K562 (cell line): ENCODE measurements at regions not wholly inside any gene's neighbourhood (a gene's known extent, or its start where the extent isn't known, plus 50 kb on each side); places are given as distances from the start of the nearest gene placed in this dataset.

ENCODE experiments used
- ATAC-seq: fragments of 200-7000 bp; cut with Tn5 transposase; 3 replicates; pipeline ENCODE4 v1.9.1; 2020; ENCODE audit warnings: moderate library complexity
- BruUV-seq: library from RNA; stranded (reverse); fragments of 400-500 nt; replicated peaks from 2 replicates; lab custom pipeline; 2021; lab: Mats Ljungman, UMichigan
- CTCF ChIA-PET: fragments of 300-600 bp; formaldehyde crosslinking; extraction: SDS; loops from one replicate; lab custom pipeline; 2021; ENCODE audit warnings: low intra/inter-chr PET ratio; lab: Yijun Ruan, JAX
- POLR2A ChIA-PET: fragments of 300-600, 350-650 bp; sonication (Branson Sonifier 250); formaldehyde crosslinking; extraction: SDS; loops from one replicate; lab custom pipeline; 2021; ENCODE audit warnings: antibody characterized with exemption, inconsistent platforms; lab: Yijun Ruan, JAX
- DNase-seq, 4 experiments: peaks; one replicate each; pipeline versions ENCODE4 v3.0.0 to v3.0.0-alpha.2; 2011 to 2018; ENCODE audit warnings: low spot score in 3 of 4, mixed read lengths in 3 of 4; ENCODE audit errors: extremely low read depth in 1 of 4
- FAIRE-seq: peaks from 2 replicates; lab custom pipeline; 2011; peaks lifted over from hg19 to GRCh38; lab: Jason Lieb, UNC
- H2AFZ ChIP-seq: 2 replicates; pipeline ENCODE4 v1.6.0; 2011; ENCODE audit warnings: low read depth, low read length, control low read depth, inconsistent platforms
- H3K27ac ChIP-seq: fragments of 200-600 bp; 3 replicates; pipeline ENCODE4 v1.8.0; 2011; ENCODE audit warnings: low read depth, mild to moderate bottlenecking, control low read depth, inconsistent platforms, low read length, moderate library complexity, mixed read lengths; ENCODE audit errors: extremely low read depth
- H3K27me3 ChIP-seq, 2 experiments: fragments of 300-600 bp in 1 of 2; 2 replicates in 1 of 2; 3 replicates in 1 of 2; pipeline versions ENCODE4 v1.6.0 to v1.8.0; 2011; ENCODE audit warnings: inconsistent platforms in 2 of 2, low read length in 2 of 2, mild to moderate bottlenecking in 1 of 2, mixed read lengths in 1 of 2, moderate library complexity in 1 of 2; ENCODE audit not compliant: control insufficient read depth in 2 of 2, insufficient read depth in 2 of 2
- H3K36me3 ChIP-seq: fragments of 300-600 bp; 3 replicates; pipeline ENCODE4 v1.8.0; 2011; ENCODE audit warnings: mild to moderate bottlenecking, low read length, inconsistent platforms; ENCODE audit not compliant: control insufficient read depth, insufficient read depth
- H3K4me1 ChIP-seq, 2 experiments: fragments of 200-600 bp in 1 of 2; replicated peaks in 1 of 2; 2 replicates in 1 of 2; 3 replicates in 1 of 2; pipeline versions ENCODE4 v1.5.1 to v1.8.0; 2011; ENCODE audit warnings: inconsistent platforms in 2 of 2, low read length in 2 of 2, mild to moderate bottlenecking in 1 of 2, mixed read lengths in 1 of 2, moderate library complexity in 1 of 2; ENCODE audit not compliant: control insufficient read depth in 2 of 2, insufficient read depth in 2 of 2
- H3K4me2 ChIP-seq: 2 replicates; pipeline ENCODE4 v1.6.1; 2011; ENCODE audit warnings: low read length, control low read depth, inconsistent platforms, mixed read lengths; ENCODE audit not compliant: insufficient read depth
- H3K4me3 ChIP-seq: fragments of 200-600 bp; sonication (generic), shearing (Covaris generic); 2 replicates; pipeline ENCODE4 v1.5.1; 2016; ENCODE audit warnings: control low read depth, inconsistent platforms
- H3K79me2 ChIP-seq: fragments of 200-600 bp; 3 replicates; pipeline ENCODE4 v1.8.0; 2011; ENCODE audit warnings: low read length, inconsistent platforms; ENCODE audit not compliant: control insufficient read depth, insufficient read depth
- H3K9ac ChIP-seq, 2 experiments: 2 replicates each; pipeline versions ENCODE4 v1.6.0 to v1.6.1; 2011; ENCODE audit warnings: low read depth in 2 of 2, low read length in 2 of 2, control low read depth in 1 of 2, inconsistent platforms in 1 of 2, mild to moderate bottlenecking in 1 of 2, mixed read lengths in 1 of 2; ENCODE audit not compliant: insufficient read depth in 1 of 2
- H3K9me1 ChIP-seq: one replicate; pipeline ENCODE4 v1.6.0; 2011; ENCODE audit warnings: inconsistent platforms, mild to moderate bottlenecking, low read length, moderate library complexity; ENCODE audit not compliant: control insufficient read depth, insufficient read depth
- H3K9me3 ChIP-seq: replicated peaks from 2 replicates; pipeline ENCODE4 v1.5.1; 2011; ENCODE audit warnings: low read depth, low read length, inconsistent platforms; ENCODE audit not compliant: control insufficient read depth, insufficient read depth
- H4K20me1 ChIP-seq: replicated peaks from 2 replicates; pipeline ENCODE4 v1.6.1; 2011; ENCODE audit warnings: low read length, inconsistent platforms, mixed read lengths; ENCODE audit not compliant: control insufficient read depth, insufficient read depth
- CBFA2T3 ChIP-seq: fragments of 450-650 bp; IDR thresholded peaks from 2 replicates; pipeline ENCODE4 v1.6.1; 2017
- ETV5 ChIP-seq: sonication (generic); formaldehyde crosslinking; IDR thresholded peaks from 2 replicates; pipeline ENCODE4 v1.4.0; 2020; ENCODE audit warnings: low read depth, mild to moderate bottlenecking, missing genetic modification reagents
- GABPA ChIP-seq: fragments of 200-800 bp; sonication (Bioruptor generic); conservative IDR thresholded peaks from 2 replicates; pipeline ENCODE4 v1.6.1; 2016; ENCODE audit warnings: low read depth, missing genetic modification characterization, missing compliant biosample characterization
- ILK ChIP-seq: fragments of 450-650 bp; IDR thresholded peaks from 2 replicates; pipeline ENCODE4 v1.6.1; 2016; ENCODE audit warnings: missing genetic modification characterization, low read depth, mild to moderate bottlenecking, missing compliant biosample characterization, moderate library complexity, borderline replicate concordance
- KDM4B ChIP-seq, 2 experiments: fragments of 450-650 bp in 1 of 2; sonication (generic) in 1 of 2; IDR thresholded peaks; 2 replicates each; pipeline ENCODE4 v1.6.1; 2016 to 2017; ENCODE audit warnings: borderline replicate concordance in 2 of 2, antibody characterized with exemption in 1 of 2, low read depth in 1 of 2, mild to moderate bottlenecking in 1 of 2
- NCOA6 ChIP-seq: fragments of 450-650 bp; IDR thresholded peaks from 2 replicates; pipeline ENCODE4 v1.6.1; 2017; ENCODE audit warnings: mild to moderate bottlenecking
- NFE2L1 ChIP-seq: fragments of 450-650 bp; IDR thresholded peaks from 2 replicates; pipeline ENCODE4 v1.6.1; 2016; ENCODE audit warnings: missing genetic modification characterization, low read depth, mild to moderate bottlenecking, missing compliant biosample characterization, moderate library complexity, borderline replicate concordance
- RB1 ChIP-seq: fragments of 450-650 bp; IDR thresholded peaks from 2 replicates; pipeline ENCODE4 v1.6.1; 2017; ENCODE audit warnings: low read depth, mild to moderate bottlenecking
- SMARCA4 ChIP-seq: fragments of 450-650 bp; IDR thresholded peaks from 2 replicates; pipeline ENCODE4 v1.6.1; 2016
- XRCC5 ChIP-seq: fragments of 200-400 bp; formaldehyde crosslinking; IDR thresholded peaks from 2 replicates; pipeline ENCODE4 v1.6.1; 2017; ENCODE audit warnings: low read depth, mild to moderate bottlenecking, low read length
- ZBTB17 ChIP-seq: fragments of 450-650 bp; formaldehyde crosslinking; IDR thresholded peaks from 2 replicates; pipeline ENCODE4 v1.4.0; 2020; ENCODE audit warnings: mild to moderate bottlenecking
- ZFP1 ChIP-seq: fragments of 450-650 bp; formaldehyde crosslinking; IDR thresholded peaks from 2 replicates; pipeline ENCODE4 v1.4.0; 2020; ENCODE audit warnings: mild to moderate bottlenecking, mixed read lengths
- ZNF57 ChIP-seq: fragments of 450-650 bp; formaldehyde crosslinking; IDR thresholded peaks from 2 replicates; pipeline ENCODE4 v1.4.0; 2020; ENCODE audit warnings: mild to moderate bottlenecking, moderate library complexity
- WGBS: fragments of 100-300 bp; shearing (Covaris generic); methylation state at CpG from one replicate; pipeline ENCODE4 v1.1.6; 2016; ENCODE audit warnings: low coverage, mixed read lengths; ENCODE audit not compliant: insufficient coverage; ENCODE audit errors: missing lambda C conversion rate; 5-methylcytosine and 5-hydroxymethylcytosine counted together
- in situ Hi-C: fragments of 300-500 bp; cut with MboI; formaldehyde crosslinking; loops from 4 replicates; pipeline ENCODE4 v1.15.0; 2018; ENCODE audit warnings: inconsistent platforms, mixed read lengths
- intact Hi-C: fragments of 100-400 bp; cut with micrococcal nuclease; formaldehyde crosslinking; loops from 2 replicates; pipeline ENCODE4 v1.14.2; 2022
- TF ChIP-seq, protein P1 (sequence below): fragments of 450-650 bp; IDR thresholded peaks from 2 replicates; pipeline ENCODE4 v1.6.1; 2016
- TF ChIP-seq, protein P2 (sequence below): fragments of 200-800 bp; sonication (Bioruptor generic); IDR thresholded peaks from 2 replicates; pipeline ENCODE4 v1.6.1; 2017; ENCODE audit warnings: missing genetic modification characterization, missing compliant biosample characterization

- TF ChIP-seq KDM4B (IDR thresholded peaks at IDR 0.05; ENCODE audit: borderline replicate concordance in 2 of 2, low read depth in 1 of 2) (no peak), ILK (tag) (no peak), XRCC5 (no peak), CBFA2T3 (no peak)
- TF ChIP-seq, protein P1, sequence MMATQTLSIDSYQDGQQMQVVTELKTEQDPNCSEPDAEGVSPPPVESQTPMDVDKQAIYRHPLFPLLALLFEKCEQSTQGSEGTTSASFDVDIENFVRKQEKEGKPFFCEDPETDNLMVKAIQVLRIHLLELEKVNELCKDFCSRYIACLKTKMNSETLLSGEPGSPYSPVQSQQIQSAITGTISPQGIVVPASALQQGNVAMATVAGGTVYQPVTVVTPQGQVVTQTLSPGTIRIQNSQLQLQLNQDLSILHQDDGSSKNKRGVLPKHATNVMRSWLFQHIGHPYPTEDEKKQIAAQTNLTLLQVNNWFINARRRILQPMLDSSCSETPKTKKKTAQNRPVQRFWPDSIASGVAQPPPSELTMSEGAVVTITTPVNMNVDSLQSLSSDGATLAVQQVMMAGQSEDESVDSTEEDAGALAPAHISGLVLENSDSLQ, result no peak
Measured at GRCh38 chr12:132395192-132395907, 66.0 kb upstream of the GALNT9 start (continued).

- peak; percentile 36 to 59 (median 53) for DNase-seq
- 12% methylated on average over 36 of the region's 36 CpGs for WGBS
- Histone ChIP-seq H3K4me1 (peaks cover 14 to 52% of the 10 kb centered on the region in 2 experiments; a peak in 4 of 5 replicates), H3K27me3 (peaks cover 12 to 65% of the 10 kb centered on the region in 2 experiments; a peak in 3 of 5 replicates), H3K4me3 (no peak overlapping the region), H3K9ac (peak overlapping the region; percentile 35 to 45; a peak in 2 of 4 replicates), H3K9me3 (peaks cover 6% of the 10 kb centered on the region), H3K79me2 (no peaks in the 10 kb centered on the region), H4K20me1 (peaks cover 6% of the 10 kb centered on the region; the same call in 1 of the 2 replicates), H3K4me2 (peak overlapping the region; percentile 66), H3K36me3 (no peaks in the 10 kb centered on the region), H3K9me1 (no peaks in the 10 kb centered on the region), H2AFZ (no peak overlapping the region), H3K27ac (no peak overlapping the region; the same call in 2 of the 3 replicates)
- in situ Hi-C loops, result no loop called here
- FAIRE-seq, result peak; percentile 58
- intact Hi-C loops, result no loop called here
- no TSS peak for BruUV-seq
- POLR2A ChIA-PET, result no interaction called here
- CTCF ChIA-PET, result no interaction called here
- peak; percentile 53 for ATAC-seq
- TF ChIP-seq NFE2L1 (tag) (peak; percentile 61; the same call in 1 of the 2 replicates), ZBTB17 (no peak), SMARCA4 (0 out of 2 replicates have a peak, but pooled peaks have one; percentile 12), NCOA6 (no peak), ZFP1 (CRISPR knock-in tag) (no peak), ETV5 (CRISPR knock-in tag) (no peak), ZNF57 (no peak), RB1 (no peak), GABPA (tag) (no peak)
- TF ChIP-seq, protein P2, sequence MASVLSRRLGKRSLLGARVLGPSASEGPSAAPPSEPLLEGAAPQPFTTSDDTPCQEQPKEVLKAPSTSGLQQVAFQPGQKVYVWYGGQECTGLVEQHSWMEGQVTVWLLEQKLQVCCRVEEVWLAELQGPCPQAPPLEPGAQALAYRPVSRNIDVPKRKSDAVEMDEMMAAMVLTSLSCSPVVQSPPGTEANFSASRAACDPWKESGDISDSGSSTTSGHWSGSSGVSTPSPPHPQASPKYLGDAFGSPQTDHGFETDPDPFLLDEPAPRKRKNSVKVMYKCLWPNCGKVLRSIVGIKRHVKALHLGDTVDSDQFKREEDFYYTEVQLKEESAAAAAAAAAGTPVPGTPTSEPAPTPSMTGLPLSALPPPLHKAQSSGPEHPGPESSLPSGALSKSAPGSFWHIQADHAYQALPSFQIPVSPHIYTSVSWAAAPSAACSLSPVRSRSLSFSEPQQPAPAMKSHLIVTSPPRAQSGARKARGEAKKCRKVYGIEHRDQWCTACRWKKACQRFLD (CRISPR knock-in tag), result no peak
Measured at GRCh38 chr12:132393991-132394949, 64.9 kb upstream of the GALNT9 start.
